ENCODE measurements at regions not wholly inside any gene's neighbourhood (a gene's known extent, or its start where the extent isn't known, plus 50 kb on each side); places are given as distances from the start of the nearest gene placed in this dataset.

DNA sequence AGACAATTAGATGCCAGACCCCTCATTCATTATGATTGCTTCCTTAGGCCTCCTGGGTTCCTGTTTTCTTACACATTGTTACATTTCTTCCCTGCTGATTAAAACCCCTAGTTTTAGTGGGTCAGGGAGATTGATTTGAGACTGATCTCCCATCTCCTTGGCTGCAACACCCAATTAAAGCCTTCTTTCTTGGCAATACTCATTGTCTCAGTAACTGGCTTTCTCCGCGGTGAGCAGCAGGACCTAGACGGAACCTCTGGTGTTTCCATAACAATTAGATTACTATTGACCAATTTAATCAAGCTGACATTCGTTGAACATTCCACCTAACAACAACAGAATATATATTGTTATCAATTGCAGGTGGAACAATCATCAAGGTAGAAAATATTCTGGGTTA, 1676.4 kb upstream of the SLC39A10 start:
- WGBS (ENCODE audit: low lambda C conversion rate, missing lambda C conversion rate), result 61% methylated on average over 4 of the region's 4 CpGs
- Histone ChIP-seq H3K27me3 (no peaks in the 10 kb centered on the region), H3K9me3 (ENCODE audit: low read depth) (no peaks in the 10 kb centered on the region), H2AFZ (no peak overlapping the region), H3K4me1 (ENCODE audit: insufficient read depth) (no peaks in the 10 kb centered on the region), H3K27ac (no peak overlapping the region), H4K20me1 (ENCODE audit: insufficient read depth, poor library complexity, severe bottlenecking) (no peaks in the 10 kb centered on the region), H3K9me2 (replicated peaks; ENCODE audit: insufficient read depth) (no peaks in the 10 kb centered on the region), H3K36me3 (replicated peaks; ENCODE audit: insufficient read depth, low read depth) (no peaks in the 10 kb centered on the region), H3K79me2 (no peaks in the 10 kb centered on the region), H3K4me3 (no peak overlapping the region), H3K4me2 (no peak overlapping the region)
- DNase-seq (ENCODE audit: low spot score), result no peak
- TF ChIP-seq EZH2 (IDR thresholded peaks at IDR 0.05; ENCODE audit: borderline replicate concordance) (no peak), EZH2phosphoT487 (IDR thresholded peaks at IDR 0.05; ENCODE audit: low read depth, severe bottlenecking, unreplicated experiment) (no peak)
- TF ChIP-seq, protein P1, sequence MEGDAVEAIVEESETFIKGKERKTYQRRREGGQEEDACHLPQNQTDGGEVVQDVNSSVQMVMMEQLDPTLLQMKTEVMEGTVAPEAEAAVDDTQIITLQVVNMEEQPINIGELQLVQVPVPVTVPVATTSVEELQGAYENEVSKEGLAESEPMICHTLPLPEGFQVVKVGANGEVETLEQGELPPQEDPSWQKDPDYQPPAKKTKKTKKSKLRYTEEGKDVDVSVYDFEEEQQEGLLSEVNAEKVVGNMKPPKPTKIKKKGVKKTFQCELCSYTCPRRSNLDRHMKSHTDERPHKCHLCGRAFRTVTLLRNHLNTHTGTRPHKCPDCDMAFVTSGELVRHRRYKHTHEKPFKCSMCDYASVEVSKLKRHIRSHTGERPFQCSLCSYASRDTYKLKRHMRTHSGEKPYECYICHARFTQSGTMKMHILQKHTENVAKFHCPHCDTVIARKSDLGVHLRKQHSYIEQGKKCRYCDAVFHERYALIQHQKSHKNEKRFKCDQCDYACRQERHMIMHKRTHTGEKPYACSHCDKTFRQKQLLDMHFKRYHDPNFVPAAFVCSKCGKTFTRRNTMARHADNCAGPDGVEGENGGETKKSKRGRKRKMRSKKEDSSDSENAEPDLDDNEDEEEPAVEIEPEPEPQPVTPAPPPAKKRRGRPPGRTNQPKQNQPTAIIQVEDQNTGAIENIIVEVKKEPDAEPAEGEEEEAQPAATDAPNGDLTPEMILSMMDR (IDR thresholded peaks at IDR 0.05; ENCODE audit: poor library complexity), result no peak

DNA sequence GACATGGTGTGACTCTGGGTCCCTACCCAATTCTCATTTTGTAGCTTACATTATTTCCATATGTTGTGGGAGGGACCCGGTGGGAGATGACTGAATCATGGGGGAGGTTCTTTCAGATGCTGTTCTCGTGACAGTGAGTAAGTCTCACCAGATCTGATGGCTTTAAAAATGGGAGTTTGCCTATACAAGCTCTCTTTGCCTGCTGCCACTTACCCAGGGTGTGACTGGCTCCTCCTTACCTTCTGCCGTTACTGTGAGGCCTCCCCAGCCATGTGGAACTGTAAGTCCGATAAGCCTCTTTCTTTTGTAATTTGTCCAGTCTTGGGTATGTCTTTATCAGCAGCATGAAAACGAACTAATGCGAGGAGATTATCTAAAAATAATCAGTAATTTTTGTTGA, 1683.2 kb upstream of the SLC39A10 start:
- WGBS (ENCODE audit: low lambda C conversion rate, missing lambda C conversion rate), result 89% methylated on average over 6 of the region's 6 CpGs
- Histone ChIP-seq H3K4me2 (no peak overlapping the region), H3K9me2 (replicated peaks; ENCODE audit: insufficient read depth) (no peaks in the 10 kb centered on the region), H3K36me3 (replicated peaks; ENCODE audit: insufficient read depth, low read depth) (no peaks in the 10 kb centered on the region), H3K4me3 (no peak overlapping the region), H2AFZ (no peak overlapping the region), H3K4me1 (ENCODE audit: insufficient read depth) (no peaks in the 10 kb centered on the region), H3K79me2 (no peaks in the 10 kb centered on the region), H3K27me3 (no peaks in the 10 kb centered on the region), H3K27ac (no peak overlapping the region), H3K9me3 (ENCODE audit: low read depth) (no peaks in the 10 kb centered on the region), H4K20me1 (ENCODE audit: insufficient read depth, poor library complexity, severe bottlenecking) (no peaks in the 10 kb centered on the region)
- TF ChIP-seq EZH2 (IDR thresholded peaks at IDR 0.05; ENCODE audit: borderline replicate concordance) (no peak), EZH2phosphoT487 (IDR thresholded peaks at IDR 0.05; ENCODE audit: low read depth, severe bottlenecking, unreplicated experiment) (no peak)
- TF ChIP-seq, protein P1 (IDR thresholded peaks at IDR 0.05; ENCODE audit: poor library complexity), result no peak
- DNase-seq (ENCODE audit: low spot score), result no peak

DNA sequence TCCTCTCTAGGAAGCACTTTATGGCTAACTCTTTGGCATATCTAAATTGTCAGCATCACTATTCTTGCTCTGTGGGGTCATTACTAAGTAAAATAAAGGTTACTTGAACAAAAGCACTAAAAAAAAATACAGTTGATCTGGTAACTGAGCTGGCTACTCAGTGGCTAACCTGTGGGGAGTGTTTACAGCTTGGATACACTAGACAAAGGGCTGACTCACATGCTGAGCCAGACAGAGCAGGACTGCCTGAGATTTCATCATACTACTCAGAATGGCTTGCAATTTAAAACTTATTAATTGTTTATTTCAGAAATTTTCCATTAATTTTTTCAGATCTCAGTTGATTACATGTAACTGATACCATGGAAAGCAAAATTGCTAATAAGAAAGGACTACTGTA, 1690.4 kb upstream of the SLC39A10 start:
- H3K36me3 ChIP-seq (replicated peaks; ENCODE audit: insufficient read depth, low read depth), result no peaks in the 10 kb centered on the region
- peak; percentile 45 for DNase-seq (ENCODE audit: low spot score)
- no peaks in the 10 kb centered on the region for H3K79me2 ChIP-seq
- no peak overlapping the region for H3K27ac ChIP-seq
- no peaks in the 10 kb centered on the region for H3K27me3 ChIP-seq
- H3K9me2 ChIP-seq (replicated peaks; ENCODE audit: insufficient read depth), result no peaks in the 10 kb centered on the region
- H4K20me1 ChIP-seq (ENCODE audit: insufficient read depth, poor library complexity, severe bottlenecking), result no peaks in the 10 kb centered on the region
- no peaks in the 10 kb centered on the region for H3K4me1 ChIP-seq (ENCODE audit: insufficient read depth)
- H2AFZ ChIP-seq, result no peak overlapping the region
- no peaks in the 10 kb centered on the region for H3K9me3 ChIP-seq (ENCODE audit: low read depth)
- TF ChIP-seq EZH2phosphoT487 (IDR thresholded peaks at IDR 0.05; ENCODE audit: low read depth, severe bottlenecking, unreplicated experiment) (no peak), EZH2 (IDR thresholded peaks at IDR 0.05; ENCODE audit: borderline replicate concordance) (no peak)
- TF ChIP-seq, protein P1 (IDR thresholded peaks at IDR 0.05; ENCODE audit: poor library complexity), result no peak
- H3K4me2 ChIP-seq, result no peak overlapping the region
- no peak overlapping the region for H3K4me3 ChIP-seq

DNA sequence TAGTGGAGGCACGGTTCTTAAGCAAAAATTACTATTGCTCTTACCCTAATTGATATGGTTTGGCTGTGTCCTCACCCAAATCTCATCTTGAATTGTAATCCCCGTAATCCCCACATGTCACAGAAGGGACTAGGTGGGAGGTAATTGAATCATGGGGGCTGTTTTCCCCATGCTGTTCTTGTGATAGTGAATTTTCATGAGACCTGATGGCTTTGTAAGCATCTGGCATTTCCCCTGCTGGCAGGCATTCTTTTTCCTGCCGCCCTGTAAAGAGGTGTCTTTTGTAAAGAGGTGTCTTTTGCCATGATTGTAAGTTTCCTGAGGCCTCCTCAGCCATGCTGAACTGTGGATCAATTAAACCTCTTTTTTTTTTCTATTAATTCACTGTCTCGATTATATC, 1691.8 kb upstream of the SLC39A10 start:
- DNase-seq (ENCODE audit: low spot score), result no peak
- H3K27ac ChIP-seq, result no peak overlapping the region
- no peak overlapping the region for H3K4me3 ChIP-seq
- H3K4me1 ChIP-seq (ENCODE audit: insufficient read depth), result no peaks in the 10 kb centered on the region
- H3K4me2 ChIP-seq, result no peak overlapping the region
- H3K27me3 ChIP-seq, result no peaks in the 10 kb centered on the region
- H3K79me2 ChIP-seq, result no peaks in the 10 kb centered on the region
- TF ChIP-seq, protein P1 (IDR thresholded peaks at IDR 0.05; ENCODE audit: poor library complexity), result no peak
- no peak for TF ChIP-seq EZH2 (IDR thresholded peaks at IDR 0.05; ENCODE audit: borderline replicate concordance)
- no peak for TF ChIP-seq EZH2phosphoT487 (IDR thresholded peaks at IDR 0.05; ENCODE audit: low read depth, severe bottlenecking, unreplicated experiment)
- H3K9me3 ChIP-seq (ENCODE audit: low read depth), result no peaks in the 10 kb centered on the region
- WGBS (ENCODE audit: low lambda C conversion rate, missing lambda C conversion rate), result 80% methylated on average over 4 of the region's 4 CpGs
- no peaks in the 10 kb centered on the region for H3K36me3 ChIP-seq (replicated peaks; ENCODE audit: insufficient read depth, low read depth)
- no peaks in the 10 kb centered on the region for H3K9me2 ChIP-seq (replicated peaks; ENCODE audit: insufficient read depth)
- H4K20me1 ChIP-seq (ENCODE audit: insufficient read depth, poor library complexity, severe bottlenecking), result no peaks in the 10 kb centered on the region
- no peak overlapping the region for H2AFZ ChIP-seq

Data from hepatocyte (in vitro differentiated cells).